GM12873 (cell line): ENCODE measurements at regions not wholly inside any gene's neighbourhood (a gene's known extent, or its start where the extent isn't known, plus 50 kb on each side); places are given as distances from the start of the nearest gene placed in this dataset.

Source experiments
- TF ChIP-seq, protein P1 (sequence below): IDR thresholded peaks from 2 replicates; pipeline ENCODE4 v1.5.1; 2012; ENCODE audit warnings: low read depth, mild to moderate bottlenecking, moderate library complexity, low read length, control low read depth; ENCODE audit not compliant: insufficient read depth; ENCODE audit errors: missing control alignments

- TF ChIP-seq, protein P1, sequence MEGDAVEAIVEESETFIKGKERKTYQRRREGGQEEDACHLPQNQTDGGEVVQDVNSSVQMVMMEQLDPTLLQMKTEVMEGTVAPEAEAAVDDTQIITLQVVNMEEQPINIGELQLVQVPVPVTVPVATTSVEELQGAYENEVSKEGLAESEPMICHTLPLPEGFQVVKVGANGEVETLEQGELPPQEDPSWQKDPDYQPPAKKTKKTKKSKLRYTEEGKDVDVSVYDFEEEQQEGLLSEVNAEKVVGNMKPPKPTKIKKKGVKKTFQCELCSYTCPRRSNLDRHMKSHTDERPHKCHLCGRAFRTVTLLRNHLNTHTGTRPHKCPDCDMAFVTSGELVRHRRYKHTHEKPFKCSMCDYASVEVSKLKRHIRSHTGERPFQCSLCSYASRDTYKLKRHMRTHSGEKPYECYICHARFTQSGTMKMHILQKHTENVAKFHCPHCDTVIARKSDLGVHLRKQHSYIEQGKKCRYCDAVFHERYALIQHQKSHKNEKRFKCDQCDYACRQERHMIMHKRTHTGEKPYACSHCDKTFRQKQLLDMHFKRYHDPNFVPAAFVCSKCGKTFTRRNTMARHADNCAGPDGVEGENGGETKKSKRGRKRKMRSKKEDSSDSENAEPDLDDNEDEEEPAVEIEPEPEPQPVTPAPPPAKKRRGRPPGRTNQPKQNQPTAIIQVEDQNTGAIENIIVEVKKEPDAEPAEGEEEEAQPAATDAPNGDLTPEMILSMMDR = no peak
These were observed 366.1 kb upstream of the MAGEB16 start for GRCh38 chrX:35432056-35432455.

DNA sequence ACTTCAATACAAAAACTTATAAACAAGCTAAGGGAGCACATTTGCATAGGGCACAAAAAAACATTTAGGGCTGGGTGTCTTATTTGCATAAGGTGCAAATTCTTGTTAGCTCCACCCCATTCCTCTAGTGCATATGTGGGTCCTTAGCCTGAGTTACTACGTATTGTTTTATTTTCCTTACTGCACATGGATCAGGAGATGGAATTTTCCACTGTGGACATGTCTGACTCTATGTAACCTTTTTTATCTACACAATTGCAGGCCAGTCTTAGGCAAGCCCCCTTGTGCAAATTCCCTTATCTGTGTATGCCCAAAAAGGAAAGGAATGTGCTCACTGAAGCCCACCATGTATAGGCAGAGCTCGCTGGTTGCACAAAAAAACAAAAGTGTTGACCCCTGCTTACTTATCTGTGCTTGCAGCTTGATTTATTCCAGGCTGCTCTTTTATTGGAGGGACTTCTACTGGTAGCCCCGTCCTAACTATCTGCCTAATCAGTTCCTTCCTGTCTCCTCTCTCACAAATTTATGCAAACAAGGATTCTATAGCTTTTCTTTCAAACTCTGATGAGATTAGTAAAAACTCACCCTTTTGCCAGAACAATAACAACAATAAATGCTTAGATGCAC is 359.0 kb upstream of the MAGEB16 start:
- TF ChIP-seq, protein P1 = no peak

DNA sequence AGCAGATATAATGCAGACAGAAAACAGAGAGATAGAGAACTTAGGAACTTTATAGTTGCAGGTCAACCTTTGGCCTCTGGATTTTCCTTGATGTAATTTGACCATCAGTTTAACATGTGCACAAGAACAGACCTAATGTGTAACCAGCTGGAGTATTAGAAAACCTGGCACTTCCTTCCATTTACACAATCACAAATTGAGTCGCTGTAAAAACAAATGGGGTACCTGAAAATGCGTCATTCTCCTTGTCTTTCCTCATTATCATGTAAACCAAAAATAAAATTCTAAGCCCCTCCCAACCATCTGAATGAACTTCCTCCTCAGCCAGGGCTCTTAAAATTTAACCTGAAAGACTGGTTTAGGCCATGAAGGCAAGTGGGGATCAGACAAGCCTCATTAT is 358.4 kb upstream of the MAGEB16 start:
- TF ChIP-seq, protein P1 = no peak

GRCh38 chrX:35442421-35442820 is 355.7 kb upstream of the MAGEB16 start:
- TF ChIP-seq, protein P1 = no peak

- TF ChIP-seq, protein P1 = no peak
These were observed 353.3 kb upstream of the MAGEB16 start for GRCh38 chrX:35444671-35445355.

DNA sequence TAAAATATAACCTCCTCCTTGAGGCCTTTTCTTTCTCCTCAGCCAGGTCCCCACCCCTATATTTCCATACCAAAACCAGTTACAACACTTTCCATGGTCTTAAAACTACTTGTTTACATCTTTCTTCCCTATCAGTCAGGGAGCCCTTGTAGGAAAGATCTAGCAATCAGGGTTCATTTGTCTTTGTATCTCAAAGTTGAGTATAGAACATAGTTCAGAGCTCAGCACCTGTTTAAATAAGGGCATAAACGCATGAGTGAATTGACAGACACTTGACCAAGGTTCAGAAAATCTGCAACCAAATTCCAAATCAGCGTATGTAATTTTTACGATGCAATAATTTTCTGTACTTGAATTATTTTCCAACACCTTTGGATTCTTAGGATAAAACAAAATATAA is 352.2 kb upstream of the MAGEB16 start:
- TF ChIP-seq, protein P1 = no peak

GRCh38 chrX:35456891-35457290 is 341.3 kb upstream of the MAGEB16 start:
- TF ChIP-seq, protein P1 = no peak
